LNCaP clone FGC (cell line): ENCODE measurements at regions not wholly inside any gene's neighbourhood (a gene's known extent, or its start where the extent isn't known, plus 50 kb on each side); places are given as distances from the start of the nearest gene placed in this dataset.
"Not testable (repeated sequence)": the region's sequence is repeated elsewhere in the genome, so short reads cannot be mapped to it uniquely, and the experiment has no call there.

Experiments used
- DNase-seq: peaks from one replicate; pipeline ENCODE4 v3.0.0-alpha.2; 2011; ENCODE audit warnings: low read depth
- H3K4me3 ChIP-seq: 2 replicates; pipeline ENCODE4 v1.5.1; 2011; ENCODE audit warnings: mild to moderate bottlenecking, low read depth, low read length, control low read depth
- TF ChIP-seq, protein P1 (sequence below): IDR thresholded peaks from 2 replicates; pipeline ENCODE4 v1.5.1; 2012; ENCODE audit warnings: mild to moderate bottlenecking; ENCODE audit not compliant: control insufficient read depth, insufficient read depth; ENCODE audit errors: extremely low read depth

DNA sequence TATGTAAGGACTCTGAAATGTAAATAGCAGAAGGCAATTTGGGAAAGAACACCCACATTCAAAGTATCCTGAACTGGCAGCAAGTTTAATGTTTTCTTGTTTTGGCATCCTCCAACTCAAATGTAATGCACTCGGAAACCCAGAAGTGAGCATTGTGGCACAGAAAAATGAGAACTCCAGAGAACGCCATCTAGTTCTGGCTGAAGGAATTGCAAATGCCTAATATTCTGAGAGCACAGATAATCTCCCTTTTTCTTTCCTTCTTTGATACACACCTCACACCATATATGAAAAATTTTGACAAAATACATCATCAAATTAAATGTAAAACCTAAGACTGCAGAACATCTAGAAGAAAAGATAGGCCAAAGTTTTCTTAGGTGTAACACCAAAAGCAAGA lies 52.1 kb downstream of the PWWP3B start:
- H3K4me3 ChIP-seq: no peak overlapping the region
- TF ChIP-seq, protein P1, sequence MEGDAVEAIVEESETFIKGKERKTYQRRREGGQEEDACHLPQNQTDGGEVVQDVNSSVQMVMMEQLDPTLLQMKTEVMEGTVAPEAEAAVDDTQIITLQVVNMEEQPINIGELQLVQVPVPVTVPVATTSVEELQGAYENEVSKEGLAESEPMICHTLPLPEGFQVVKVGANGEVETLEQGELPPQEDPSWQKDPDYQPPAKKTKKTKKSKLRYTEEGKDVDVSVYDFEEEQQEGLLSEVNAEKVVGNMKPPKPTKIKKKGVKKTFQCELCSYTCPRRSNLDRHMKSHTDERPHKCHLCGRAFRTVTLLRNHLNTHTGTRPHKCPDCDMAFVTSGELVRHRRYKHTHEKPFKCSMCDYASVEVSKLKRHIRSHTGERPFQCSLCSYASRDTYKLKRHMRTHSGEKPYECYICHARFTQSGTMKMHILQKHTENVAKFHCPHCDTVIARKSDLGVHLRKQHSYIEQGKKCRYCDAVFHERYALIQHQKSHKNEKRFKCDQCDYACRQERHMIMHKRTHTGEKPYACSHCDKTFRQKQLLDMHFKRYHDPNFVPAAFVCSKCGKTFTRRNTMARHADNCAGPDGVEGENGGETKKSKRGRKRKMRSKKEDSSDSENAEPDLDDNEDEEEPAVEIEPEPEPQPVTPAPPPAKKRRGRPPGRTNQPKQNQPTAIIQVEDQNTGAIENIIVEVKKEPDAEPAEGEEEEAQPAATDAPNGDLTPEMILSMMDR: peak; percentile 43
- no peak for DNase-seq

DNA sequence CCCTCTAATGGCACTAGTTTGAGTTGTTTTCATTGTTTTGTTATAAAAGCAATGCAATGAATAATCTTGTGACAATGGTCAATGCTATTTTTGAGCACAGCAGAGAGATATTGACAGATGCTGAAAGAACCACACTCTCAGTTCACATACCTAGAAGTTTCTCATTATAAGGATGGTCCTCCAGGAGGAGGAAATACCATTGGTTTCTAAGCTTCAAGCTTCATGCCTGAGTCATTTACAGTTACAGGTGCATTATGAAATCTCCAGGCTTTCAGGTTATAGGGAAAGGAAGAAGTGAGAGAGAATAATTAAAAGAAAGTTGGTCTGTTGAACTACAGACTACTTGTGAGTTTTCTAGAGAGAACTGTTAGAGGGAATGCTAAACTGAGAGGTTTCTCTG lies 75.3 kb downstream of the PWWP3B start:
- no peak for DNase-seq
- TF ChIP-seq, protein P1: no peak
- no peak overlapping the region for H3K4me3 ChIP-seq

DNA sequence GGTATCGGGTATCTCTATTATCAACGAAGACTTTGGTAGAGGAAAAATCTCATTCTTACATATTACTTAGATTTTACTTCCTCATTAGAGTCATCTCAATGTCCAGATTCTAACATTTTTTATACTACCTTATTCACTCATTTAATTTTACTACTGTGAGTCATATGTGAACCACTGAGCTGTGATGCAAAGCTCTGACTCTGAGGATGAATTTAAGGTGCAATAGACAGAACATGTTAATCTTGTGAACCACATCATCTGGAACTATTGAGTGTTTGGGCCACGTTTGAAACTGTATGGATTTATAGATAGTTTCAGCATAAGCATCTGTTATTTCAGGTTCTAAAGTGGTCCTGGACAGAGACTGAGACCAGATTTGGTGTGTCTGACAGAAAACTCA lies 78.4 kb downstream of the PWWP3B start:
- DNase-seq: no peak
- TF ChIP-seq, protein P1: no peak
- H3K4me3 ChIP-seq: no peak overlapping the region

- no peak for DNase-seq
- H3K4me3 ChIP-seq: no peak overlapping the region
- TF ChIP-seq, protein P1: no peak
Measured at GRCh38 chrX:106247162-106247561, 79.1 kb downstream of the PWWP3B start.

DNA sequence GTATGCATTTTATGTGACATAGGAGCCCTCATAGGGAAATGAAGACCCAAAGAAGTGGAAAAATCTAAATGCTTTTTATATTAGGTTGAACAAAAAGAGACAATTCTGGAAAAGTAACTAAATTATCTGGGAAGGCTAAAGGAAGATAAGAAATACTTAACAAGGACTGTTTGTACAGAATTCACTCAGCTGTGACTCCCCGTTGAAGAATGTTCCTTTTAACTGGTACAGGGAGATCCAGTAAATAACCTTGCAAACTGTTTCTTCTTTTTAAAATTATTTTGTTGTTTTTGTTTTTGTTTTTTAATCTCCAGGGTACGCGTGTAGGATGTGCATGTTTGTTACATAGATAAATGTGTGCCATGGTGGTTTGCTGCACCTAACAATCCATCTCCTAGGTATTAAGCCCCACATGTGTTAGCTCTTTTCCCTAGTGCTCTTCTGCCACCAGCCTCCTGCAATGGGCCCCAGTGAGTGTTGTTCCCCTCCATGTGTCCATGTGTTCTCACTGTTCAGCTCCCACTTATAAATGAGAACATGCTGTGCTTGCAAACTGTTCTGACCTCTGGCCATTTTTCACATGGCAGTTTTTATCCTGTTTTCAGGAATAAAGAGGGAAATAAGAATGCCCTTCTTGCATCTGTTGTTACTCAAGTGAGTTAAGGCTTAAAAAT lies 81.7 kb downstream of the PWWP3B start:
- DNase-seq: no peak
- H3K4me3 ChIP-seq: no peak overlapping the region
- TF ChIP-seq, protein P1: no peak

DNA sequence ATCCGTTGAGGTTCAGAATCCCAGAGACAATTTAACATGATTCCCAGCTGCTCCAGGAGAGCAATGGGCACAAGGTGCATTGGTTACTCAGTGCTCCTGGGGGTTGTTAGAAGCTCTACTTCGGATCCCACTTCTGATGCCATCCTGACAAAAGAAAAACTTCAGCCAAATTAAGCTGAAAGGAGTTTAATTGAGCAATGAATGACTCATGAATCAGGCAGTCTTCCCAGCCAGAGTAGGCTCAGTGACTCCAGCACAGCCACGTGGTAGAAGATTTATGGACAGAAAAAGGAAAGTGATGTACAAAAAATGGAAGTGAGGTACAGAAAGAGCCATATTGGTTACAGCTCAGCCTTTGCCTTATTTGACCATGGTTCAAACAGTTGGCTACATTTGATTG lies 95.7 kb downstream of the PWWP3B start:
- H3K4me3 ChIP-seq: no peak overlapping the region
- DNase-seq: no peak
- TF ChIP-seq, protein P1: no peak

- not testable (repeated sequence) for H3K4me3 ChIP-seq, DNase-seq
Measured at GRCh38 chrX:106273947-106274587, 106.0 kb downstream of the PWWP3B start.

DNA sequence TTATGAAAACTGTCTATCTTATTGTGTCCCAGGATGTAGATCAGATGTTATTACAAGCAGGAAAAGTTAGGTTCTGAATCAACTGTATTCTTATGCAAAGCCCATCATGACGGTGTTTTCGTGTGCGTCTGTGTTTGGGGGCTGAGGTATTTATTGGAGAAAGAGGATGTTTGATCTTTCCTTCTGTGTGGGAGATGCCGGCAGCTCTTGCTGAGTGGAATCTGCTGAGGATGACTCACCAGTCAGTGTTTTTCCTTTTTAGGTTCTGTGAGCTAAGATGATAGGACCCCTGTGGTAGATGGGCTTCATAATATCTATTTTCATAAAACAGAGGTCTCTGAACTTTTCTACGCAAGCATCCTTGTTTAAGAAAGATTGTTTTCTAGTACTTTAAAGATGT lies 107.1 kb downstream of the PWWP3B start:
- not testable (repeated sequence) for H3K4me3 ChIP-seq, DNase-seq
